Cardiac muscle cell (in vitro differentiated cells and primary cell): ENCODE measurements at regions not wholly inside any gene's neighbourhood (a gene's known extent, or its start where the extent isn't known, plus 50 kb on each side); places are given as distances from the start of the nearest gene placed in this dataset.
"Not testable (repeated sequence)": the region's sequence is repeated elsewhere in the genome, so short reads cannot be mapped to it uniquely, and the experiment has no call there.

Experiments used
- DNase-seq, 2 donors: peaks; one replicate each; pipeline versions ENCODE4 v3.0.0 to v3.0.0-alpha.2; 2010 to 2017; ENCODE audit warnings: low read depth in 1 of 2, low spot score in 1 of 2
- H3K27ac ChIP-seq: fragments of 200-600 bp; sonication (generic); 2 replicates; pipeline ENCODE4 v1.5.1; 2016
- H3K27me3 ChIP-seq: fragments of 200-600 bp; sonication (generic); 2 replicates; pipeline ENCODE4 v1.6.0; 2016; ENCODE audit warnings: control low read depth
- H3K36me3 ChIP-seq: fragments of 200-600 bp; sonication (generic); 2 replicates; pipeline ENCODE4 v1.5.1; 2016; ENCODE audit warnings: control low read depth
- H3K4me1 ChIP-seq: fragments of 200-600 bp; sonication (generic); 2 replicates; pipeline ENCODE4 v1.8.1; 2017; ENCODE audit warnings: low read depth, mild to moderate bottlenecking, mixed run types
- H3K4me3 ChIP-seq: fragments of 200-600 bp; sonication (generic); 2 replicates; pipeline ENCODE4 v1.5.1; 2016; ENCODE audit warnings: mild to moderate bottlenecking
- H3K9me3 ChIP-seq: fragments of 200-600 bp; sonication (generic); 2 replicates; pipeline ENCODE4 v1.5.1; 2017; ENCODE audit warnings: low read depth, mild to moderate bottlenecking, control low read depth

DNA sequence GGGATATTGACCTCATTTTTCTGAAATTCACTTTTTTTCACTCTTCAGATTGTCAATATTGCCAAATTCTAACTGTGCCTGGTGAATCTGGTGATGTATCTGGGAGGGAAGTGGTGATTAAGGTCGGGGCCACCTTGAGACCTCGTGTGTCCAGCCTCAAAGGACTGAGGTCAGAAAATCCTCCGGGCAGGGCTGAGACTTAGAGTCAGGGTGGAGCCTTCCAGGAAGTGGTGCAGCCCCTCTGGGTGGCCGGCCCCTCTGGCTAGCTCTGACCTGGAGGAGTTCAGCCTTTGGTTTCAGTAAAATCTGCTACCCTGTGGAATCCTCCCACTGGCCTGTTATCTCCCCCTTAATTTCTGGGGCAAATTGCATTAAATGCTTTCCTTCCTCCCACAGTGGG, 175.7 kb downstream of the TRIM43 start:
- DNase-seq, H3K27me3 ChIP-seq, H3K4me1 ChIP-seq, H3K27ac ChIP-seq, H3K36me3 ChIP-seq, H3K4me3 ChIP-seq, H3K9me3 ChIP-seq: not testable (repeated sequence)

DNA sequence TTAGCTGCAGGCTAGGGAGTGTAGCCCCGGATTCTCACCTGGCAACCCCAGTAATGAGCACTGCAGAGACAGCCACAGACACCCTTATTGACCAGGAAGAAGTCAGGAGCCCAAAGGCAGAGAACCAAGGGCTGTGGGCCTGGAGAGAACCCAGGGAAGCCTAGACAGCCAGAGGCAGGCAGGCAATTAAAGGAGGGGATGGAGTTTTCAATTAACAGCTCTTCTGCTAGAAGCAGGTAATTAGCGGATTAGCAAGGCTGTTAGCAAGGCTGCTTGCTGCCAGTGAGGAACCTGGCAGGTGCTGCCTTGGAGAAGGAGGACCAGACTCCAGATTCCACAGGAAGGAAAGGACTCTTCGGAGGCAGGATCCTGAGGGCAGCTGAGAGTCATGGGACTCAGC, 176.1 kb downstream of the TRIM43 start:
- H3K27me3 ChIP-seq, H3K27ac ChIP-seq, H3K4me1 ChIP-seq, H3K36me3 ChIP-seq, DNase-seq, H3K9me3 ChIP-seq, H3K4me3 ChIP-seq: not testable (repeated sequence)

DNA sequence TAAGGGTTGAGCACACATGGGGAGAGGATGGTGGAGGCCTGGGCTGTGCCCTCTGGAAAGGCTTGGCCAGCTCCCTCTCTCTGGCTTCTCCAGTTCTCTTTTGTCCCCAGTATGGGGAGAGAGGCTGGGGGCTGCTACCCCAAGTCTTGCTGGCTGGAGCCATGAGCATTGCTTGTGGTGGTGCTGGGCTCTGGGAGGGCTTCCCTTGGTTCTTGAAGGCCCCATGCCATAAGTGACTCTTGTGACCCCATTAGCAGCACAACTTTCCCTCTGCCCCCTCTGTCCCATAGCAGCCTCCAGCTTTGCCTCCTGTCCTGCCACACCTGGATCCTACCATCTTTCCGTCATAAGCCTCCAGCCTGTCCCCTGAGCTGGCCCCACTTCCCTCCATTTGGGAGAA, 177.5 kb downstream of the TRIM43 start:
- not testable (repeated sequence) for H3K27me3 ChIP-seq, H3K27ac ChIP-seq, H3K9me3 ChIP-seq, H3K36me3 ChIP-seq, DNase-seq, H3K4me3 ChIP-seq, H3K4me1 ChIP-seq

DNA sequence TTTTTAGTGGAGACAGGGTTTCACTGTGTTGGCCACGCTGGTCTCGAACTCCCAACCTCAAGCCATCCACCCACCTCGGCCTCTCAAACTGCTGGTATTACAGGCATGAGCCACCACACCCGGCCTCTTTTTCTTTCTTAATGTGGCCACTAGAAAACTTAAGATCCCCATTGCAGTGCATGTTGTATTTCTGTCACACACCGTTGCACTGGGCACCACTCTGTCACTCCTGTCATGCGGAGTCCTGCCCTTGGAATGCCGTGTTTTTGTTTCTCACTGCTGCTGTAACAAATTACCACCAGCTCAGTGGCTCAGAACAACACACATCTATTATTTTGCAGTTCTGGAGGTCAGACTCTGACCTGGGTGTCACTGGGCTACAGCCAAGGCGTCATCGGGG, 178.9 kb downstream of the TRIM43 start:
- H3K4me1 ChIP-seq, H3K27me3 ChIP-seq, H3K9me3 ChIP-seq, DNase-seq, H3K4me3 ChIP-seq, H3K27ac ChIP-seq, H3K36me3 ChIP-seq: not testable (repeated sequence)

DNA sequence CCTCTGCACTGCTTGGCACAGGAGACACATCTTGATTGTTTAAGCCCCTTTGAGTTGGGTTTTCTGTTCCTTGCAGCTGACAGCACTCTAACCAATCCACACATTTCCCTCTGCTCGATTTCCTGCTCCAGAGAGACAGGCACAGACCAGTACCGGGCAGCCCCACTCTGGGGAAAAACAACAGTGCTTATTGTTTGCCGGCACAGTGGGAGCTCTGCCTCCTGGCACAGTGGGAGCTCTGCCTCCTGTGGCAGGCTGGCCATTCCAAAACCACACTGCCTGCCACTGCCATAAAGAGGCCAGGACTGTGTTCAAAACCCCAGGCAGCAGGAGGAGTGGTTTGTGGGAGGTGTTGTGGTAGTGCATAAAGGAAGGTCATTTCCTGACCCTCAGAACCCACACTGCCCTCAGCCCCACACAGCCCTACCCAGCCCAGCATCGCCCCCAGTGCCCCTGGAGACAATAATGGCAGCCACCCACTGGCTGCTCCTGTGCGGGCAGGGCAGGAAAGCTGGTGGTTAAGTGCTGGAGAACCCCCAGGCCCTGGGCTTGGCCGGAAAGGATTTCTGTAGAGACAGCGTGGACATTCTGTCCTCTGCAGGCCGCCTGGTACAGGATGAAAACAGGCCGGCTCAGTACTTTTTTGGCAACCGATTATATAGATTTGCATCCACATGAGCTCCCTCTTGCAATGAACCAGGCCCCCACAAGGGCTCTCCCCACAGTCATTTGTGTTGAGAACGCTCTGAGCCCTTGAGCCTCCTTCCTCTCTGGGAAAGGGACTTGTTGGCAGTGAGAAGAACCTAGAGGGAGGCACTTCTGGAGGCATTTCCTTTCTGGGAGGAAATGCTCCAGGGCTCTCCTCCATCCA, 182.8 kb downstream of the TRIM43 start:
- H3K9me3 ChIP-seq, H3K27ac ChIP-seq, H3K36me3 ChIP-seq, H3K4me1 ChIP-seq, H3K4me3 ChIP-seq, H3K27me3 ChIP-seq: not testable (repeated sequence)
- peak in 1 of 2 donors; percentile 6 for DNase-seq

DNA sequence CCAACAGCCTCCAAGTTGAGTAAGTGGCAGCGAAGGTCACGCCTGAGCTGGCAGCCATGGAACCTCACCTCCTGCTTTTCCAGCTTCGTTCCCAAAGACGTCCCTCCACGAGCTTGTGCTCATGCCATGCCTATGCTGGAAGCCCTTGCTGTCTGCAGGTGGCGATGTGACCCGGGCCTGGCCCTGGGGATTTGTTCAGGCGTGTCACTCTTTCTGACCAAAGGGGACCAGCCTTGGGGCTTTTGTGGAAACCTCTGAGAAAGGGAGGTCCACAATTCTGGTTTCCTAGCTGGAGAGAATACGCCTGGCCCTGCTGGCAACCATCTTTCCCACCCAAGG, 183.4 kb downstream of the TRIM43 start:
- H3K27ac ChIP-seq, H3K36me3 ChIP-seq, H3K9me3 ChIP-seq, DNase-seq, H3K4me3 ChIP-seq, H3K27me3 ChIP-seq, H3K4me1 ChIP-seq: not testable (repeated sequence)
